GM21528 (cell line): ENCODE measurements at regions not wholly inside any gene's neighbourhood (a gene's known extent, or its start where the extent isn't known, plus 50 kb on each side); places are given as distances from the start of the nearest gene placed in this dataset.

Source experiments
- ATAC-seq: cut with Tn5 transposase; IDR thresholded peaks from one replicate; pipeline ENCODE4 v1.9.1; 2021; ENCODE audit warnings: mild to moderate bottlenecking, moderate library complexity; ENCODE audit not compliant: unreplicated experiment, low FRiP score

- peak; percentile 51 for ATAC-seq
Measured at GRCh38 chr6:25035512-25036435, 100.0 kb upstream of the RIPOR2 start.

- no peak for ATAC-seq
Measured at GRCh38 chr6:25036461-25036860, 100.7 kb upstream of the RIPOR2 start.

GRCh38 chr6:25038300-25038699 is 102.5 kb upstream of the RIPOR2 start:
- ATAC-seq = no peak

GRCh38 chr6:25038999-25039398 is 103.2 kb upstream of the RIPOR2 start:
- no peak for ATAC-seq

- no peak for ATAC-seq
Measured at GRCh38 chr6:25041485-25042035, 105.8 kb upstream of the RIPOR2 start.

GRCh38 chr6:25042036-25042521 is 106.3 kb upstream of the RIPOR2 start:
- ATAC-seq = no peak

- no peak for ATAC-seq
Measured at GRCh38 chr6:25042536-25042935, 106.8 kb upstream of the RIPOR2 start.

- ATAC-seq = no peak
Measured at GRCh38 chr6:25042984-25043725, 107.4 kb upstream of the RIPOR2 start.

GRCh38 chr6:25043892-25044291 is 108.1 kb upstream of the RIPOR2 start:
- ATAC-seq = no peak

- no peak for ATAC-seq
Measured at GRCh38 chr6:25046942-25047341, 111.2 kb upstream of the RIPOR2 start.

GRCh38 chr6:25050356-25050755 is 114.6 kb upstream of the RIPOR2 start:
- ATAC-seq = no peak

- ATAC-seq = no peak
Measured at GRCh38 chr6:25051083-25051482, 115.3 kb upstream of the RIPOR2 start.

- ATAC-seq = no peak
Measured at GRCh38 chr6:25052181-25052580, 116.4 kb upstream of the RIPOR2 start.

- ATAC-seq = peak; percentile 89
Measured at GRCh38 chr6:25053875-25054371, 118.2 kb upstream of the RIPOR2 start.

GRCh38 chr6:25054469-25054868 is 118.7 kb upstream of the RIPOR2 start:
- no peak for ATAC-seq

GRCh38 chr6:25056130-25056529 is 120.4 kb upstream of the RIPOR2 start:
- peak; percentile 58 for ATAC-seq

- no peak for ATAC-seq
Measured at GRCh38 chr6:25057111-25057905, 121.5 kb upstream of the RIPOR2 start.

- ATAC-seq = no peak
Measured at GRCh38 chr6:25058441-25058840, 122.7 kb upstream of the RIPOR2 start.

- no peak for ATAC-seq
Measured at GRCh38 chr6:25058941-25059340, 123.2 kb upstream of the RIPOR2 start.

GRCh38 chr6:25060522-25060921 is 124.8 kb upstream of the RIPOR2 start:
- no peak for ATAC-seq
